ENCODE measurements at regions not wholly inside any gene's neighbourhood (a gene's known extent, or its start where the extent isn't known, plus 50 kb on each side); places are given as distances from the start of the nearest gene placed in this dataset.

- no peak overlapping the region for H3K4me3 ChIP-seq
- no peak overlapping the region for H3K27ac ChIP-seq
These were observed 93.5 kb downstream of the C1orf94 start for GRCh38 chr1:34270181-34270580.

DNA sequence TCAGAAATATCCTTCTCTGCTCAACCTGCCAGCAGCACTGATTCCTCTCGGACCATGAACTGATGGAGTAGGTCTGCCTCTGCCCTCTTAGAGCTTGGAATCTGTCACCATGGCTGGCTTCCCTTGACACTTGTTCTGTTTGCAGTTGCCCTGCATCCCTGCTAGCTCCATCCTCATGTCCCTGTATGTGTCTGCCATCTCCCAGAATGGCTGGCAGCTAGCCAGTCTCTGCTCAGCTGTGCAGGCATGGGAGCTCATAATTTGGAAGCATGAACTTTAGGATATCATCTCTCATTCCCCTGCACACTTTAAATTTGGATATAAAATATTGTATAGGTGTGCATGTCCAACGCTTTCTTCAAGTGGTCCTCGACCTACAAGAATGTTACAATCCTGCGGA lies 95.4 kb downstream of the C1orf94 start:
- H3K4me3 ChIP-seq, result no peak overlapping the region
- H3K27ac ChIP-seq, result no peak overlapping the region

GRCh38 chr1:34275150-34275549 lies 98.4 kb downstream of the C1orf94 start:
- no peak overlapping the region for H3K27ac ChIP-seq

GRCh38 chr1:34276606-34277005 lies 99.9 kb downstream of the C1orf94 start:
- no peak overlapping the region for H3K4me3 ChIP-seq

More at GRCh38 chr1:34275150-34275549, 98.4 kb downstream of the C1orf94 start:
- H3K4me3 ChIP-seq, result no peak overlapping the region

GRCh38 chr1:34277150-34277549 lies 100.4 kb downstream of the C1orf94 start:
- H3K27ac ChIP-seq, result no peak overlapping the region
- H3K4me3 ChIP-seq, result no peak overlapping the region

More at GRCh38 chr1:34276606-34277005, 99.9 kb downstream of the C1orf94 start:
- H3K27ac ChIP-seq, result no peak overlapping the region

DNA sequence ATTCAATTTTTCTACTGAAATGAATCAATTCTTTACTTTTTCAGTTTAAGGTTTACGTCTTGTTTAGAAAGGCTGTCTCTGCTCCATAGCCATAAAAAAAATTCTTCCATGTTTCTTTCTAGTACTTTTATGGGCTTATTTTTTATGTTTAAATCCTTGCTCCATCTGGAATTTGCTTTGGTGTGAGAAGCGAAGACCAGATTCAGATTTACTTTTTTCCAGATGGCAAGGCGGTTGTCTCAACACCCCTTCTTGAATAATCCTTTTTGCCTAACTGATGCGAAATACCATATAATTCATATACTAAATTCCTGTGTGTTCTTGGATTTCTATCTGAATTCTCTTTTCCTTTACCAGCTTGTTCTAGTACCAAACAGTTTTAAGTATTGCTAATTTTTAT lies 101.5 kb downstream of the C1orf94 start:
- Histone ChIP-seq H3K4me3 (no peak overlapping the region), H3K27ac (no peak overlapping the region)

GRCh38 chr1:34279971-34280370 lies 103.3 kb downstream of the C1orf94 start:
- no peak overlapping the region for H3K27ac ChIP-seq

GRCh38 chr1:34280509-34280908 lies 103.8 kb downstream of the C1orf94 start:
- no peak overlapping the region for H3K27ac ChIP-seq
- no peak overlapping the region for H3K4me3 ChIP-seq

More at GRCh38 chr1:34279971-34280370, 103.3 kb downstream of the C1orf94 start:
- H3K4me3 ChIP-seq, result no peak overlapping the region

DNA sequence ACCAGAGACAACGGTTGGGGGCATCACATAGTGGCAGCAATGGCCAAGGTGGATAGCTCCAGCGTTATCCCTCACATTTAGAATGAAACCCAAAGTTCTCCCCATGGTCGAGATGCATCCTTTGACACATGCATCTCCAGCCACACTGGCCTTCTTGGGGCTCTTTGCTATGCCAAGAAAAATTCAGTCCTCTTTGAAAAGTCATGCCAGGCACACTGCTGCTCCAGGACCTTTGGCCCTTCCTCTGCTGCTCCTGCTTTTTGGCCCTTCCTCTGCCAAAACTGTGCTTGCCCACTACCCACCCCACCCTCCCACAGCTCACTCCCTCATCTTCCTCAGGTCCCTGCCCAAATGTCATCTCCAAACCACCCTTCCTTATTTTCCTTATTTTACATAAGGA lies 106.4 kb downstream of the C1orf94 start:
- Histone ChIP-seq H3K4me3 (no peak overlapping the region), H3K27ac (no peak overlapping the region)

GRCh38 chr1:34286511-34286910 lies 109.8 kb downstream of the C1orf94 start:
- H3K27ac ChIP-seq, result no peak overlapping the region
- H3K4me3 ChIP-seq, result no peak overlapping the region

GRCh38 chr1:34290831-34291230 lies 114.1 kb downstream of the C1orf94 start:
- Histone ChIP-seq H3K27ac (no peak overlapping the region), H3K4me3 (no peak overlapping the region)

DNA sequence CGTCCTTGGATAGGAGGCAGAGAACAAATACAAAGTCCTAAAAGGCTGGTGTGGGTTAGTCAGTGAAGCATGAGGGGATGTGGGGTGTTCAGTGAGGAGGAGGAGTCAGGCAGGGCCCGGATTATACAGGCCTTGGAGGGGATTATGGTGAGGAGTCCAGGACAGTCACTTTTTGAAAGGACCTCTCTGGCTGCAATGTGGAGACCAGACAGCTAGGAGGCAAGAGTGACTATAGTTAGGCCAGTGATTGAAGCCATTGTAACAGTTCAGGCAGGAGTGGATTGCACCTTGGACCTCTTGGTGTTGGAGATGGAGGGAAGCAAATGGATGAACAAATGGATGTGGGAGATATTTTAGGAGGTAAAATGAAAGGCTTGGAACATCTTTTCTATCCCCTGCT lies 115.8 kb downstream of the C1orf94 start:
- Histone ChIP-seq H3K4me3 (no peak overlapping the region), H3K27ac (no peak overlapping the region)

DNA sequence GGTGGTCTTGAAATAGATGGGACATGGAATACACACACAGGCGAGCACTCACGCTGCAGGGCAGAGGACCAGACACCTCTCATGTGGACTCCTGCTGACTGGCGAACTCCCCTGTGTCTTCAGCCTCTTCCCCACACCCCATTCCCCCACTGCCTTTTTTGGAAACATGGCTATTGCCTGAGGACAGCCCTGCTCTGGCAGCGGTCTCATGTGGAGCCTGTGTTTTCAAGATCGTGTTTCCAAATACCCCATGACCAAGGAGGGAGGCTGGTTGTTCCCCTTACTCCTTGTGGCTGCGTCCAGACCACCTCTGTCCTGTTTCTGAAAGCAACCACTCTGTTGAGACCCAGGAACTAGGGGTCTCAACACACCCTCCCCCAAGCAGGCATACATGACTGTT lies 119.4 kb downstream of the C1orf94 start:
- Histone ChIP-seq H3K27ac (no peak overlapping the region), H3K4me3 (no peak overlapping the region)

DNA sequence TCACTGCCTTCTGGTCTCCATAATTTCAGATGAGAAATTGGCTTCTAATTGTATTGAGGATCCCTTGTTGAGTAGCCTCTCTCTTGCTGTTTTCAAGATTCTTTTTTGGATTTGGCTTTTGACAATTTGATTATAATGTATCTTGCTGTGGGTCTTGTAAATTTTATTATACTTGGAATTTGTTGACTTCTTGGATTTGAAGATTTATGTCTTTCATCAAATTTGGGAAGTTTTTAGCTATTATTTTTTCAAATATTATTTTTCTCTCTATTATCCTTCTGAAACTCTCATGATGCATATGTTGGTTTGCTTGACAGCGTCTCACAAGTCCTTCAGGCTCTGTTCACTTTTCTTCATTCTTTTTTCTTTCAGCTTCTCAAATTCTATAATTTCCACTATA lies 126.1 kb downstream of the C1orf94 start:
- Histone ChIP-seq H3K4me3 (no peak overlapping the region), H3K27ac (no peak overlapping the region)

- H3K4me3 ChIP-seq, result no peak overlapping the region
- no peak overlapping the region for H3K27ac ChIP-seq
These were observed 126.5 kb downstream of the C1orf94 start for GRCh38 chr1:34303218-34303617.

- no peak overlapping the region for H3K4me3 ChIP-seq
- no peak overlapping the region for H3K27ac ChIP-seq
These were observed 129.9 kb downstream of the C1orf94 start for GRCh38 chr1:34306568-34306967.

DNA sequence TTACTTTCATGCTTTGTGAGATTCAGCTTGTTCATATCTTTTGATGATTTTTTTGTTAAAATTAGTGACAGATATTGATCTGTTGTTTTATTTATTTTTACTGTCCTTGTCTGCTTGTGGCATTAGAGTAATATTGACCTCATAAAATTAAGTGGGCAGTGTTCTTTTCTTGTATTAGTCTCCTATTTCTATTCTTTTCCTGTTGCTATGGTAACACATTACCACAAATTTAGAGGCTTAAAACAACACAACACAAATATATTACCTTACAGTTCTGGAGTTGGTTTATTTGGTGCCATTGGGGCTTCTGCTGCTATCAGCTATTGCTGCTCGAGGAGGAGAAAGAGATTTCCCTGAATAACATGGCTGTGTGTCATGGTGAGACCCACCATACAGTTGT lies 135.7 kb downstream of the C1orf94 start:
- Histone ChIP-seq H3K27ac (no peak overlapping the region), H3K4me3 (no peak overlapping the region)

GRCh38 chr1:34315974-34316373 lies 139.3 kb downstream of the C1orf94 start:
- H3K4me3 ChIP-seq, result no peak overlapping the region
- H3K27ac ChIP-seq, result no peak overlapping the region

DNA sequence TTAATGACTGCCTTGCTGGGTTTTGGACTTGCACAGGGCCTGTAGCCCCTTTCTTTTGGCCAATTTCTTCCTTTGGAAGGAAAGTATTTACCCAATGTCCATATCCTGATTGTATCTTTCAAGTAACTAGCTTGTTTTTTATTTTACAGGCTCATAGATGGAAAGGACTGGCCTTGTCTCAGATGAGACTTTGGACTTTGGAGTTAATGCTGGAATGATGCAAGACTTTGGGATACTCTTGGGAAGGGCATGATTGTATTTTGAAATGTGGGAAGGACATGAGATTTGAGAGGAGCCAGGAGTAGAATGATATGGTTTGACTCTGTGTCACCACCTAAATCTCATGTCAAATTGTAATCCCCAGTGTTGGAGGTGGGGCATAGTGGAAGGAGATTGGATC lies 140.1 kb downstream of the C1orf94 start:
- Histone ChIP-seq H3K4me3 (no peak overlapping the region), H3K27ac (no peak overlapping the region)

- H3K27ac ChIP-seq, result no peak overlapping the region
- no peak overlapping the region for H3K4me3 ChIP-seq
These were observed 142.5 kb downstream of the C1orf94 start for GRCh38 chr1:34319218-34319617.

DNA sequence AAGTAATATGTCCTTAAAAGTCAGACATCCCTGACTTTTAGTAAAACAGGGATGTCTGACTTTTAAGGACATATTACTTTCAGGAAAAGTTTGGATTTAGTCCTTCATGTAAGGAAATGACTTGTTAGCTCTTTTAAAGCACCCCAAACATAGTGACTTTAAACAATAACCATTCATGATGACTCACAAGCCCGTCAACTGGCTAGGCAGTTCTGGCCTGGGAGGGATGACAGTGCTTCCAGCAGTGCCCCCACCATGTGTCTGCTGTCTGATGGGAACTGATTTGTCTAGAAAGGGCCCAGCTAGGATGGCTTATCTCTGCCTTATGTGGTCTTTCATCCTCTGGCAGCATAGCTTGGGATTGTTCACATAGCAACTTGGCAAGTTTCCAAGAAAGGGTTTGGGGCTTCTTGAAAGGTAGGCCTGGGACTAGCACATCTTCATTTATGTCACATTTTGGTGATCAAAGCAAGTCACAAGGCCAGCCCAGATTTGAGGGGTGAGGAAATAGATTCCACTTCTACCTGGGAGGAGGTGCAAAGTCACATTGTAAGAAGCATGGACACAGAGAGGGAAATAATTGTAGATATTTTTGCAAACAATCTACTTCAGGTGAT lies 143.5 kb downstream of the C1orf94 start:
- Histone ChIP-seq H3K27ac (no peak overlapping the region), H3K4me3 (no peak overlapping the region)

GRCh38 chr1:34322969-34323368 lies 146.3 kb downstream of the C1orf94 start:
- H3K4me3 ChIP-seq, result no peak overlapping the region
- H3K27ac ChIP-seq, result no peak overlapping the region

Measured in skin epidermis (tissue), 12 donors.